ENCODE measurements at regions not wholly inside any gene's neighbourhood (a gene's known extent, or its start where the extent isn't known, plus 50 kb on each side); places are given as distances from the start of the nearest gene placed in this dataset.

DNA sequence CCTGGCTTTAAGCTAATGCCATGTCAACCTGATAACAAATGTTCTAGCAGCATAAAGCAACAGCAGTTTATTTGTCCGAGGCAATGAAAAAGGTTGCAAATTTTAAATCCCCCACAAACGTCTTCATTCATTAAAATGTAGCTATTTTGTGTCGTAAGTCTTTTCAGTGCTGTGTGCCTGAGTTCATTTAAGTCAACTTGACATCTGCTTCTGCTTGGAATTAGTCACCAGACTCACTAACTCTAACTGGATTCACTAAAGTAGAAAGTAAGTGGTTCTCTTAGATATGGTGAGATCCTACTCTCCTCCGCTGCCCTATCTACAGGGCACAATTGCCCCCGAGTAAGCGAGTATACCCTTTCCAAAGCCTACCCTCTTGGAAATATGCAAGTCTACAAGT, 118.4 kb upstream of the CHRM3 start:
- DNase-seq (ENCODE audit: low read depth, low spot score): no peak
- Histone ChIP-seq H3K9ac (replicated peaks; ENCODE audit: extremely low read depth, insufficient read depth, low read length) (no peak overlapping the region), H2AFZ (ENCODE audit: low read depth, low read length) (no peak overlapping the region), H4K20me1 (replicated peaks; ENCODE audit: control insufficient read depth, extremely low read depth, insufficient read depth, low read length) (no peaks in the 10 kb centered on the region), H3K36me3 (ENCODE audit: control insufficient read depth in 2 of 2, extremely low read depth in 1 of 2, insufficient read depth in 2 of 2, low read length in 2 of 2) (no peaks in the 10 kb centered on the region), H3K27ac (ENCODE audit: insufficient read depth, low read depth, low read length) (no peak overlapping the region), H3K4me3 (replicated peaks in 1 of 3; ENCODE audit: insufficient read depth in 1 of 3, low read depth in 1 of 3, low read length in 3 of 3) (no peak overlapping the region), H3K4me2 (ENCODE audit: insufficient read depth, low read length) (no peak overlapping the region), H3K4me1 (ENCODE audit: control insufficient read depth, extremely low read depth, insufficient read depth, low read length) (no peaks in the 10 kb centered on the region), H3K9me3 (replicated peaks; ENCODE audit: control insufficient read depth, insufficient read depth, low read length) (peaks cover 2% of the 10 kb centered on the region), H3K27me3 (ENCODE audit: control insufficient read depth in 2 of 2, insufficient read depth in 2 of 2, low read length in 2 of 2) (no peaks in the 10 kb centered on the region), H3K79me2 (ENCODE audit: control insufficient read depth, insufficient read depth, low read length) (no peaks in the 10 kb centered on the region), H3K9me1 (replicated peaks; ENCODE audit: control insufficient read depth, extremely low read depth, insufficient read depth, low read length) (no peaks in the 10 kb centered on the region)
- no peak for FAIRE-seq
- dilution Hi-C loops (cut with MboI; ENCODE audit: extremely low pct_ligation_motif_present, low sequenced_read_pairs): no loop called here
- ChIA-PET CTCF (no interaction called here), POLR2A (no interaction called here)
- TF ChIP-seq POLR2AphosphoS5 (IDR thresholded peaks at IDR 0.05; ENCODE audit: insufficient read depth, low read depth, low read length) (no peak), POLR2A (IDR thresholded peaks at IDR 0.05; ENCODE audit: low read depth, low read length) (no peak), FOS (IDR thresholded peaks at IDR 0.05; ENCODE audit: borderline replicate concordance, insufficient read depth, low read length) (no peak), JUN (IDR thresholded peaks at IDR 0.05; ENCODE audit: borderline replicate concordance, insufficient read depth, insufficient read length, low read depth) (no peak), GATA2 (IDR thresholded peaks at IDR 0.05; ENCODE audit: insufficient read depth, insufficient read length, low read depth, low read length) (no peak), EZH2 (IDR thresholded peaks at IDR 0.05; ENCODE audit: borderline replicate concordance, low read depth, low read length, severe bottlenecking) (no peak), MYC (IDR thresholded peaks at IDR 0.05; ENCODE audit: low read depth, low read length) (no peak), MAX (IDR thresholded peaks at IDR 0.05; ENCODE audit: insufficient read depth, insufficient read length) (no peak)
- TF ChIP-seq, protein P1, sequence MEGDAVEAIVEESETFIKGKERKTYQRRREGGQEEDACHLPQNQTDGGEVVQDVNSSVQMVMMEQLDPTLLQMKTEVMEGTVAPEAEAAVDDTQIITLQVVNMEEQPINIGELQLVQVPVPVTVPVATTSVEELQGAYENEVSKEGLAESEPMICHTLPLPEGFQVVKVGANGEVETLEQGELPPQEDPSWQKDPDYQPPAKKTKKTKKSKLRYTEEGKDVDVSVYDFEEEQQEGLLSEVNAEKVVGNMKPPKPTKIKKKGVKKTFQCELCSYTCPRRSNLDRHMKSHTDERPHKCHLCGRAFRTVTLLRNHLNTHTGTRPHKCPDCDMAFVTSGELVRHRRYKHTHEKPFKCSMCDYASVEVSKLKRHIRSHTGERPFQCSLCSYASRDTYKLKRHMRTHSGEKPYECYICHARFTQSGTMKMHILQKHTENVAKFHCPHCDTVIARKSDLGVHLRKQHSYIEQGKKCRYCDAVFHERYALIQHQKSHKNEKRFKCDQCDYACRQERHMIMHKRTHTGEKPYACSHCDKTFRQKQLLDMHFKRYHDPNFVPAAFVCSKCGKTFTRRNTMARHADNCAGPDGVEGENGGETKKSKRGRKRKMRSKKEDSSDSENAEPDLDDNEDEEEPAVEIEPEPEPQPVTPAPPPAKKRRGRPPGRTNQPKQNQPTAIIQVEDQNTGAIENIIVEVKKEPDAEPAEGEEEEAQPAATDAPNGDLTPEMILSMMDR (IDR thresholded peaks at IDR 0.05; ENCODE audit: extremely low read depth in 1 of 2, insufficient read depth in 1 of 2, low read depth in 1 of 2, low read length in 2 of 2): no peak
- intact Hi-C loops (cut with micrococcal nuclease): no loop called here
- BruUV-seq (replicated peaks): no TSS peak

All from endothelial cell of umbilical vein (primary cell).